ENCODE measurements at regions not wholly inside any gene's neighbourhood (a gene's known extent, or its start where the extent isn't known, plus 50 kb on each side); places are given as distances from the start of the nearest gene placed in this dataset.

- TF ChIP-seq EGR1 (IDR thresholded peaks at IDR 0.05) (no peak), FOXM1 (IDR thresholded peaks at IDR 0.05; ENCODE audit: borderline replicate concordance, low read depth) (no peak), YY1 (IDR thresholded peaks at IDR 0.05; ENCODE audit: low read depth) (no peak), RAD21 (IDR thresholded peaks at IDR 0.05; ENCODE audit: low read depth) (no peak), NFIC (IDR thresholded peaks at IDR 0.05) (no peak)
- TF ChIP-seq, protein P1, sequence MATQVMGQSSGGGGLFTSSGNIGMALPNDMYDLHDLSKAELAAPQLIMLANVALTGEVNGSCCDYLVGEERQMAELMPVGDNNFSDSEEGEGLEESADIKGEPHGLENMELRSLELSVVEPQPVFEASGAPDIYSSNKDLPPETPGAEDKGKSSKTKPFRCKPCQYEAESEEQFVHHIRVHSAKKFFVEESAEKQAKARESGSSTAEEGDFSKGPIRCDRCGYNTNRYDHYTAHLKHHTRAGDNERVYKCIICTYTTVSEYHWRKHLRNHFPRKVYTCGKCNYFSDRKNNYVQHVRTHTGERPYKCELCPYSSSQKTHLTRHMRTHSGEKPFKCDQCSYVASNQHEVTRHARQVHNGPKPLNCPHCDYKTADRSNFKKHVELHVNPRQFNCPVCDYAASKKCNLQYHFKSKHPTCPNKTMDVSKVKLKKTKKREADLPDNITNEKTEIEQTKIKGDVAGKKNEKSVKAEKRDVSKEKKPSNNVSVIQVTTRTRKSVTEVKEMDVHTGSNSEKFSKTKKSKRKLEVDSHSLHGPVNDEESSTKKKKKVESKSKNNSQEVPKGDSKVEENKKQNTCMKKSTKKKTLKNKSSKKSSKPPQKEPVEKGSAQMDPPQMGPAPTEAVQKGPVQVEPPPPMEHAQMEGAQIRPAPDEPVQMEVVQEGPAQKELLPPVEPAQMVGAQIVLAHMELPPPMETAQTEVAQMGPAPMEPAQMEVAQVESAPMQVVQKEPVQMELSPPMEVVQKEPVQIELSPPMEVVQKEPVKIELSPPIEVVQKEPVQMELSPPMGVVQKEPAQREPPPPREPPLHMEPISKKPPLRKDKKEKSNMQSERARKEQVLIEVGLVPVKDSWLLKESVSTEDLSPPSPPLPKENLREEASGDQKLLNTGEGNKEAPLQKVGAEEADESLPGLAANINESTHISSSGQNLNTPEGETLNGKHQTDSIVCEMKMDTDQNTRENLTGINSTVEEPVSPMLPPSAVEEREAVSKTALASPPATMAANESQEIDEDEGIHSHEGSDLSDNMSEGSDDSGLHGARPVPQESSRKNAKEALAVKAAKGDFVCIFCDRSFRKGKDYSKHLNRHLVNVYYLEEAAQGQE (IDR thresholded peaks at IDR 0.05; ENCODE audit: low read depth), result no peak
- TF ChIP-seq, protein P2, sequence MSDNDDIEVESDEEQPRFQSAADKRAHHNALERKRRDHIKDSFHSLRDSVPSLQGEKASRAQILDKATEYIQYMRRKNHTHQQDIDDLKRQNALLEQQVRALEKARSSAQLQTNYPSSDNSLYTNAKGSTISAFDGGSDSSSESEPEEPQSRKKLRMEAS (IDR thresholded peaks at IDR 0.05), result no peak
Measured at GRCh38 chr2:120460511-120460910, 114.6 kb downstream of the INHBB start.
